Prostate gland (tissue), 2 donors: ENCODE measurements at regions not wholly inside any gene's neighbourhood (a gene's known extent, or its start where the extent isn't known, plus 50 kb on each side); places are given as distances from the start of the nearest gene placed in this dataset.

Experiments
- POLR2A ChIP-seq: fragments of 450-650 bp; IDR thresholded peaks from one replicate; pipeline ENCODE4 v1.6.1; 2016; ENCODE audit warnings: antibody characterized with exemption, mild to moderate bottlenecking
- TF ChIP-seq, protein P1 (sequence below), 4 experiments: fragments of 200-600 bp in 2 of 4; fragments of 450-650 bp in 2 of 4; sonication (generic) in 2 of 4; IDR thresholded peaks; 1 replicate in 3 of 4; 2 replicates in 1 of 4; pipeline ENCODE4 v1.5.1; 2016 to 2019; ENCODE audit warnings: antibody characterized with exemption in 4 of 4, mild to moderate bottlenecking in 2 of 4, moderate library complexity in 2 of 4

DNA sequence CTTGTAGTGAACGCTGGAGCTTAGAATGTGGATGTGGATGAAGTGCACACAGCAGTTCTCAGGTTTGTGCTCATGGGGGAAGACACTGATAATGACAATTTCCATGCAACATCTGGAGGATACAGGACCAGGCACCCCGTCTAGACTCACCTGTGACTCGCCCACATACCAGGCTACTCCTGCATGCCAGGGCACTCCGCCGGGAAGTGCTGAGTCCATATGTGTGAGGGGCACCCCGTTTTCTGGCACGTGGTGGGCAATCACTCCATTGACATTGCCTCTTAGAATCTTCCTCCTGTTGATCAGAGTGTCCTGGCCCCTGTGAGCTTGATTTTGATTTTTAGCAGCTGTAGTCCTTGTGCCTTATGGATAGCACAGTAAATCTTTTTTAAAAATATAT, 90.9 kb upstream of the LRPAP1 start:
- TF ChIP-seq, protein P1, sequence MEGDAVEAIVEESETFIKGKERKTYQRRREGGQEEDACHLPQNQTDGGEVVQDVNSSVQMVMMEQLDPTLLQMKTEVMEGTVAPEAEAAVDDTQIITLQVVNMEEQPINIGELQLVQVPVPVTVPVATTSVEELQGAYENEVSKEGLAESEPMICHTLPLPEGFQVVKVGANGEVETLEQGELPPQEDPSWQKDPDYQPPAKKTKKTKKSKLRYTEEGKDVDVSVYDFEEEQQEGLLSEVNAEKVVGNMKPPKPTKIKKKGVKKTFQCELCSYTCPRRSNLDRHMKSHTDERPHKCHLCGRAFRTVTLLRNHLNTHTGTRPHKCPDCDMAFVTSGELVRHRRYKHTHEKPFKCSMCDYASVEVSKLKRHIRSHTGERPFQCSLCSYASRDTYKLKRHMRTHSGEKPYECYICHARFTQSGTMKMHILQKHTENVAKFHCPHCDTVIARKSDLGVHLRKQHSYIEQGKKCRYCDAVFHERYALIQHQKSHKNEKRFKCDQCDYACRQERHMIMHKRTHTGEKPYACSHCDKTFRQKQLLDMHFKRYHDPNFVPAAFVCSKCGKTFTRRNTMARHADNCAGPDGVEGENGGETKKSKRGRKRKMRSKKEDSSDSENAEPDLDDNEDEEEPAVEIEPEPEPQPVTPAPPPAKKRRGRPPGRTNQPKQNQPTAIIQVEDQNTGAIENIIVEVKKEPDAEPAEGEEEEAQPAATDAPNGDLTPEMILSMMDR (IDR thresholded peaks at IDR 0.05): no peak
- no peak for TF ChIP-seq POLR2A
